SK-N-SH treated with all-trans-retinoic acid at 6 μM for 48 hours (cell line): ENCODE measurements at regions not wholly inside any gene's neighbourhood (a gene's known extent, or its start where the extent isn't known, plus 50 kb on each side); places are given as distances from the start of the nearest gene placed in this dataset.
"Not testable (repeated sequence)": the region's sequence is repeated elsewhere in the genome, so short reads cannot be mapped to it uniquely, and the experiment has no call there.

Experiments
- ATAC-seq: fragments of 200-7000 bp; cut with Tn5 transposase; 3 replicates; pipeline ENCODE4 v1.9.1; 2020; ENCODE audit warnings: mild to moderate bottlenecking, moderate library complexity
- BACH2 ChIP-seq: fragments of 250-450 bp; sonication (Bioruptor Pico); IDR thresholded peaks from 2 replicates; pipeline ENCODE4 v1.9.0; 2021; ENCODE audit warnings: mild to moderate bottlenecking, borderline replicate concordance
- ESRRG ChIP-seq: fragments of 250-450 bp; sonication (Bioruptor Pico); IDR thresholded peaks from 2 replicates; pipeline ENCODE4 v1.6.1; 2021; ENCODE audit warnings: mild to moderate bottlenecking
- GLIS3 ChIP-seq: fragments of 250-450 bp; sonication (Bioruptor Pico); IDR thresholded peaks from 2 replicates; pipeline ENCODE4 v1.5.0; 2020; ENCODE audit warnings: mild to moderate bottlenecking, moderate library complexity
- ISL1 ChIP-seq: fragments of 250-450 bp; sonication (Bioruptor Pico); IDR thresholded peaks from 2 replicates; pipeline ENCODE4 v2.1.2; 2022; ENCODE audit warnings: mild to moderate bottlenecking, moderate library complexity
- OSR1 ChIP-seq: fragments of 250-450 bp; sonication (Bioruptor Pico); IDR thresholded peaks from 2 replicates; pipeline ENCODE4 v1.8.0; 2022; ENCODE audit warnings: moderate library complexity, mild to moderate bottlenecking, inconsistent platforms
- PPARA ChIP-seq: fragments of 250-450 bp; sonication (Bioruptor Pico); IDR thresholded peaks from 2 replicates; pipeline ENCODE4 v1.5.0; 2020; ENCODE audit warnings: mild to moderate bottlenecking, borderline replicate concordance
- RARB ChIP-seq: fragments of 250-450 bp; sonication (Bioruptor Pico); IDR thresholded peaks from 2 replicates; pipeline ENCODE4 v1.8.0; 2021; ENCODE audit warnings: mild to moderate bottlenecking, moderate library complexity
- TCF4 ChIP-seq: fragments of 250-450 bp; sonication (Bioruptor Pico); IDR thresholded peaks from 2 replicates; pipeline ENCODE4 v1.8.0; 2021; ENCODE audit warnings: mild to moderate bottlenecking, moderate library complexity, borderline replicate concordance
- TOX ChIP-seq: fragments of 250-450 bp; sonication (Bioruptor Pico); IDR thresholded peaks from 2 replicates; pipeline ENCODE4 v1.8.0; 2021; ENCODE audit warnings: mild to moderate bottlenecking, moderate library complexity, borderline replicate concordance
- ZC3H10 ChIP-seq: fragments of 250-450 bp; sonication (Bioruptor Pico); IDR thresholded peaks from 2 replicates; pipeline ENCODE4 v1.5.1; 2021; ENCODE audit warnings: mild to moderate bottlenecking, moderate library complexity
- ZFP30 ChIP-seq: fragments of 450-650 bp; formaldehyde crosslinking; IDR thresholded peaks from 2 replicates; pipeline ENCODE4 v1.5.0; 2022; ENCODE audit warnings: mild to moderate bottlenecking, moderate library complexity
- ZNF565 ChIP-seq: fragments of 450-650 bp; formaldehyde crosslinking; conservative IDR thresholded peaks from 2 replicates; pipeline ENCODE4 v1.5.0; 2020; ENCODE audit warnings: low read depth, mild to moderate bottlenecking, moderate library complexity
- ZNF70 ChIP-seq: fragments of 450-650 bp; formaldehyde crosslinking; IDR thresholded peaks from 2 replicates; pipeline ENCODE4 v1.5.0; 2020; ENCODE audit warnings: mild to moderate bottlenecking, moderate library complexity
- TF ChIP-seq, protein P1 (sequence below): fragments of 250-450 bp; sonication (Bioruptor Pico); IDR thresholded peaks from 2 replicates; pipeline ENCODE4 v1.5.1; 2021; ENCODE audit warnings: mild to moderate bottlenecking, moderate library complexity
- TF ChIP-seq, protein P2 (sequence below): fragments of 250-450 bp; sonication (Bioruptor Pico); IDR thresholded peaks from 2 replicates; pipeline ENCODE4 v1.5.0; 2020; ENCODE audit warnings: mild to moderate bottlenecking, moderate library complexity
- TF ChIP-seq, protein P3 (sequence below): fragments of 250-450 bp; sonication (Bioruptor Pico); IDR thresholded peaks from 2 replicates; pipeline ENCODE4 v1.8.0; 2021; ENCODE audit warnings: low read depth, mild to moderate bottlenecking, moderate library complexity, borderline replicate concordance
- TF ChIP-seq, protein P4 (sequence below): fragments of 250-450 bp; sonication (Bioruptor Pico); IDR thresholded peaks from 2 replicates; pipeline ENCODE4 v1.5.1; 2020; ENCODE audit warnings: low read depth, mild to moderate bottlenecking, moderate library complexity
- TF ChIP-seq, protein P5 (sequence below): fragments of 250-450 bp; sonication (Bioruptor Pico); IDR thresholded peaks from 2 replicates; pipeline ENCODE4 v1.8.0; 2020; ENCODE audit warnings: mild to moderate bottlenecking, moderate library complexity, borderline replicate concordance

DNA sequence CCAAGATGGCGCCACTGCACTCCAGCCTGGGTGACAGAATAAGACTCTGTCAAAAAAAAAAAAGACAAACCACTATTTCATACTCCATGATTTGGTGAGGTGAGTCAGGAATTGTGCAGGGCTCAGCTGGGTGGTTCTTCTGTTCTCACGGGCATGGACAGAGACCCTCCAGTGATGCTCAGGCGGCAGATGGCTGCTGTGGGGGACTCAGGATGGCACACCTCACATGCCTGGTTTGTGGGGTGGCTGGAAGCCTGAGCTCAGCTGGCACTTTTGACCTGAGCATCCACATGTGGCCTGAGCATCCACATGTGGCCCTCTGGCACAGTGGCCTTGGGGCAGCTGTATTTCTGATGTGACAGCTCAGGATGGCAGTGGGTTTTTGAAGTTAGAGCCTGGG lies 217.2 kb downstream of the IRX2 start:
- ATAC-seq, result no peak
- TF ChIP-seq ZFP30 (CRISPR knock-in tag), result no peak
- TF ChIP-seq, all 23 proteins: peak for 0

DNA sequence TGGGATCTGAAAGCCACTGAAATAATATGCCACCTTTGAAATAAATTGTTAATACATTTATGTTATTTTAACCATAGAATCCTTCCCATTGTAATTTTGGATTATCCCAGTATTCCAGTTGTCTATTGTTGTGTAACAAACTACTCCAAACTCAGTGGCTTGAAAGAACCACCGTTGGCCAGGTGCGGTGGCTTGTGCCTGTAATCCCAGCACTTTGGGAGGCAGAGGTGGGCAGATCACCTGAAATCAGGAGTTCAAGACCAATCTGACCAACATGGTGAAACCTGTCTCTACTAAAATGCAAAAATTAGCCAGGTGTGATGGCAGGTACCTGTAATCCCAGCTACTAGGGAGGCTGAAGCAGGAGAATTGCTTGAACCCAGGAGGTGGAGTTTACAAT lies 217.6 kb downstream of the IRX2 start:
- not testable (repeated sequence) for ATAC-seq

DNA sequence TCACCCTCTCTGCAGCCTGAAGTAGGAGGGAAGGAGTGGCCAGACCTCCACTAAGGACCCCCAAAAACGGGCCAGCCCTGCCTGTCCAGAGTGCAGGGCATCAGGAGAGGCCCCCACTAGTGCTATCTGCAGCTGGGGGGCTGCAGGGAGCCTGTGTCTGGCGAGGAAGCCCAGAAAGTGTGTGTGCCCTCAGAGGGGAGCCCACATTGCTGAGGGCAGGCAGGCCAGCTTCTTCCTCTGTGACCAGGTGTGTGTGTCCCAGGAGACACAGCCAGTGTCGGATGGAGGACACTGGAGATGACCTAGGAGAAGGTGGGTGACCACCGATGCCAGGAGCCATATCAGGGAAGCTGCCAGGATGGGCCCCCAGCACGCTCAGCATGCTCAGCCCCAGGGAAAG lies 218.7 kb downstream of the IRX2 start:
- TF ChIP-seq ZNF565 (CRISPR knock-in tag) (no peak), PPARA (no peak), GLIS3 (CRISPR knock-in tag) (no peak), TCF4 (CRISPR knock-in tag) (no peak), BACH2 (CRISPR knock-in tag) (no peak)
- TF ChIP-seq, all 23 proteins: peak for 0
- no peak for ATAC-seq

DNA sequence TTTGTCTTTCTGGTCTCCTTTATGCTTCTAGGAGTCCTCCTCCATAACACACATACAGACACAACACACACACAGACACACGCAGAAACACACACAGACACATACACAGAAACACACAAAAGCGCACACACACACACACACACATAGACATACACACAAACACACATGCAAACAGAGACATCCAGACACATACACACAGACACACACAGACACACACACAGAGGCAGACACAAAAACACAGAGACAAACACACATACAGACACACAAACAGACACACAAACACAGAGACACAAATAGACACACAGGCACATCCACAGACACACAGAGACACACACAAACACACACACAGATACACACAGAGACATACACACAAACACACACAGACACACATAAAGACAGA lies 220.2 kb downstream of the IRX2 start:
- ATAC-seq, result no peak
- no peak for TF ChIP-seq ZNF565 (CRISPR knock-in tag)

DNA sequence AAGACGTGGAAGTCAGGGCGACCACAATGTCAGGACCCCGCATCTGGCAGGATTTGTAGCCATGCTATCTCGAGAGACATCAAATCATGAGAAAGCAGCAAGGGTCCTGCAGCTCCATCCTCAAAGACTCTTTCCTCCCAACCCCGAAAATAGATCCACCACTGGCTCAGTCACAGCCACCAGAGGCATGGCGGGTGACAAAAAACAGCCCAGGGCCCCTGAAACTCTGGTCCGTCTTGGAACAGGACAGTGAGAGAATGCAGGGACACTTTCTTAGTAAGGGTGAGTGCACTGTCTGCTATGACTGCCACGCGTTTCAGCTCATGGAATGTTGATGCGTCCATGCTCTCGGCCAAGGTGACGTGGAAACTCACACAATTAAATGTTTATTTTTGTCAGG lies 220.9 kb downstream of the IRX2 start:
- TF ChIP-seq, protein P1, sequence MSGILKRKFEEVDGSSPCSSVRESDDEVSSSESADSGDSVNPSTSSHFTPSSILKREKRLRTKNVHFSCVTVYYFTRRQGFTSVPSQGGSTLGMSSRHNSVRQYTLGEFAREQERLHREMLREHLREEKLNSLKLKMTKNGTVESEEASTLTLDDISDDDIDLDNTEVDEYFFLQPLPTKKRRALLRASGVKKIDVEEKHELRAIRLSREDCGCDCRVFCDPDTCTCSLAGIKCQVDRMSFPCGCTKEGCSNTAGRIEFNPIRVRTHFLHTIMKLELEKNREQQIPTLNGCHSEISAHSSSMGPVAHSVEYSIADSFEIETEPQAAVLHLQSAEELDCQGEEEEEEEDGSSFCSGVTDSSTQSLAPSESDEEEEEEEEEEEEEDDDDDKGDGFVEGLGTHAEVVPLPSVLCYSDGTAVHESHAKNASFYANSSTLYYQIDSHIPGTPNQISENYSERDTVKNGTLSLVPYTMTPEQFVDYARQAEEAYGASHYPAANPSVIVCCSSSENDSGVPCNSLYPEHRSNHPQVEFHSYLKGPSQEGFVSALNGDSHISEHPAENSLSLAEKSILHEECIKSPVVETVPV (CRISPR knock-in tag), result no peak
- TF ChIP-seq ISL1 (CRISPR knock-in tag) (no peak), ZC3H10 (CRISPR knock-in tag) (no peak), BACH2 (CRISPR knock-in tag) (no peak)
- TF ChIP-seq, protein P2, sequence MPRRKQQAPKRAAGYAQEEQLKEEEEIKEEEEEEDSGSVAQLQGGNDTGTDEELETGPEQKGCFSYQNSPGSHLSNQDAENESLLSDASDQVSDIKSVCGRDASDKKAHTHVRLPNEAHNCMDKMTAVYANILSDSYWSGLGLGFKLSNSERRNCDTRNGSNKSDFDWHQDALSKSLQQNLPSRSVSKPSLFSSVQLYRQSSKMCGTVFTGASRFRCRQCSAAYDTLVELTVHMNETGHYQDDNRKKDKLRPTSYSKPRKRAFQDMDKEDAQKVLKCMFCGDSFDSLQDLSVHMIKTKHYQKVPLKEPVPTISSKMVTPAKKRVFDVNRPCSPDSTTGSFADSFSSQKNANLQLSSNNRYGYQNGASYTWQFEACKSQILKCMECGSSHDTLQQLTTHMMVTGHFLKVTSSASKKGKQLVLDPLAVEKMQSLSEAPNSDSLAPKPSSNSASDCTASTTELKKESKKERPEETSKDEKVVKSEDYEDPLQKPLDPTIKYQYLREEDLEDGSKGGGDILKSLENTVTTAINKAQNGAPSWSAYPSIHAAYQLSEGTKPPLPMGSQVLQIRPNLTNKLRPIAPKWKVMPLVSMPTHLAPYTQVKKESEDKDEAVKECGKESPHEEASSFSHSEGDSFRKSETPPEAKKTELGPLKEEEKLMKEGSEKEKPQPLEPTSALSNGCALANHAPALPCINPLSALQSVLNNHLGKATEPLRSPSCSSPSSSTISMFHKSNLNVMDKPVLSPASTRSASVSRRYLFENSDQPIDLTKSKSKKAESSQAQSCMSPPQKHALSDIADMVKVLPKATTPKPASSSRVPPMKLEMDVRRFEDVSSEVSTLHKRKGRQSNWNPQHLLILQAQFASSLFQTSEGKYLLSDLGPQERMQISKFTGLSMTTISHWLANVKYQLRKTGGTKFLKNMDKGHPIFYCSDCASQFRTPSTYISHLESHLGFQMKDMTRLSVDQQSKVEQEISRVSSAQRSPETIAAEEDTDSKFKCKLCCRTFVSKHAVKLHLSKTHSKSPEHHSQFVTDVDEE (CRISPR knock-in tag), result no peak
- TF ChIP-seq, all 23 proteins: peak for 0
- no peak for ATAC-seq

DNA sequence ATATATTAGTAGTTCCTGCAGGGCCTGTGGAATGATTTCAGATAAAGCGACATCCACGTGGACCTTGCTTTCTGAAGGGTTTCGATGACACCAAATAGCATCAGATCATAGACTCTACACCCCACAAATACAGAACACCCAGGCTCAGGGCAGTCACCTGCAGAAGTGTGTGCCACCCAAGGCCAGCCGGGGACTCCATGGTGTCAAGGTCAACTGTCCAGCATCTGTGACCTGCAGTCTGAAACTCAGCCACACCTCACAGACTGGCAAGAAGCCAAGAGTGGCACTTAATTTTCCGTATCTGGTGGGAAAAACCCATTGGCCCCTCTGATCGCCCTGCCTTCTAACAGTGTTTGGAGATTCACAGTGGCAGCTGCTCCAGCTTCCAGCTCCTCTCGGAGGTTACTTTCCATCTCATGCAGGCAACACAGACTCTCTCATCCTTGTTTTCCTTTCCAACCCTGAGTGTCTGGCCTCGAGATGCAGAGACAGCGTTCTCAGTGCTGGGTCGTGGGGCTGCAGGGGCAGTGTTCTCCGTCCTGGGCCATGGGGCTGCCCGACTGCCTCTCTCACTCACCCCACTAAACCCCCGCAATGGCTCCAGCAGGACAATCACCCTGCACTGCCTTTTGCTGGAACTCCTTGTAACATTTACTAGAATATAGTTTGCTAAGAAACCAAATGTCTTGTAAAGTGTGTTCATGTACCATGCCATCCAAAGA lies 221.9 kb downstream of the IRX2 start:
- no peak for ATAC-seq
- TF ChIP-seq ZNF565 (CRISPR knock-in tag) (no peak), ISL1 (CRISPR knock-in tag) (no peak), TCF4 (CRISPR knock-in tag) (no peak), BACH2 (CRISPR knock-in tag) (no peak), ZNF70 (CRISPR knock-in tag) (no peak), TOX (no peak), PPARA (no peak), ZFP30 (CRISPR knock-in tag) (no peak), ESRRG (CRISPR knock-in tag) (no peak), OSR1 (CRISPR knock-in tag) (no peak), RARB (CRISPR knock-in tag) (no peak), GLIS3 (CRISPR knock-in tag) (no peak)
- TF ChIP-seq, protein P2 (CRISPR knock-in tag), result no peak
- TF ChIP-seq, protein P3, sequence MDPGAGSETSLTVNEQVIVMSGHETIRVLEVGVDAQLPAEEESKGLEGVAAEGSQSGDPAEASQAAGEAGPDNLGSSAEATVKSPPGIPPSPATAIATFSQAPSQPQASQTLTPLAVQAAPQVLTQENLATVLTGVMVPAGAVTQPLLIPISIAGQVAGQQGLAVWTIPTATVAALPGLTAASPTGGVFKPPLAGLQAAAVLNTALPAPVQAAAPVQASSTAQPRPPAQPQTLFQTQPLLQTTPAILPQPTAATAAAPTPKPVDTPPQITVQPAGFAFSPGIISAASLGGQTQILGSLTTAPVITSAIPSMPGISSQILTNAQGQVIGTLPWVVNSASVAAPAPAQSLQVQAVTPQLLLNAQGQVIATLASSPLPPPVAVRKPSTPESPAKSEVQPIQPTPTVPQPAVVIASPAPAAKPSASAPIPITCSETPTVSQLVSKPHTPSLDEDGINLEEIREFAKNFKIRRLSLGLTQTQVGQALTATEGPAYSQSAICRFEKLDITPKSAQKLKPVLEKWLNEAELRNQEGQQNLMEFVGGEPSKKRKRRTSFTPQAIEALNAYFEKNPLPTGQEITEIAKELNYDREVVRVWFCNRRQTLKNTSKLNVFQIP (CRISPR knock-in tag), result no peak
- TF ChIP-seq, protein P4, sequence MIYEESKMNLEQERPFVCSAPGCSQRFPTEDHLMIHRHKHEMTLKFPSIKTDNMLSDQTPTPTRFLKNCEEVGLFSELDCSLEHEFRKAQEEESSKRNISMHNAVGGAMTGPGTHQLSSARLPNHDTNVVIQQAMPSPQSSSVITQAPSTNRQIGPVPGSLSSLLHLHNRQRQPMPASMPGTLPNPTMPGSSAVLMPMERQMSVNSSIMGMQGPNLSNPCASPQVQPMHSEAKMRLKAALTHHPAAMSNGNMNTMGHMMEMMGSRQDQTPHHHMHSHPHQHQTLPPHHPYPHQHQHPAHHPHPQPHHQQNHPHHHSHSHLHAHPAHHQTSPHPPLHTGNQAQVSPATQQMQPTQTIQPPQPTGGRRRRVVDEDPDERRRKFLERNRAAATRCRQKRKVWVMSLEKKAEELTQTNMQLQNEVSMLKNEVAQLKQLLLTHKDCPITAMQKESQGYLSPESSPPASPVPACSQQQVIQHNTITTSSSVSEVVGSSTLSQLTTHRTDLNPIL (CRISPR knock-in tag), result no peak
- TF ChIP-seq, protein P5, sequence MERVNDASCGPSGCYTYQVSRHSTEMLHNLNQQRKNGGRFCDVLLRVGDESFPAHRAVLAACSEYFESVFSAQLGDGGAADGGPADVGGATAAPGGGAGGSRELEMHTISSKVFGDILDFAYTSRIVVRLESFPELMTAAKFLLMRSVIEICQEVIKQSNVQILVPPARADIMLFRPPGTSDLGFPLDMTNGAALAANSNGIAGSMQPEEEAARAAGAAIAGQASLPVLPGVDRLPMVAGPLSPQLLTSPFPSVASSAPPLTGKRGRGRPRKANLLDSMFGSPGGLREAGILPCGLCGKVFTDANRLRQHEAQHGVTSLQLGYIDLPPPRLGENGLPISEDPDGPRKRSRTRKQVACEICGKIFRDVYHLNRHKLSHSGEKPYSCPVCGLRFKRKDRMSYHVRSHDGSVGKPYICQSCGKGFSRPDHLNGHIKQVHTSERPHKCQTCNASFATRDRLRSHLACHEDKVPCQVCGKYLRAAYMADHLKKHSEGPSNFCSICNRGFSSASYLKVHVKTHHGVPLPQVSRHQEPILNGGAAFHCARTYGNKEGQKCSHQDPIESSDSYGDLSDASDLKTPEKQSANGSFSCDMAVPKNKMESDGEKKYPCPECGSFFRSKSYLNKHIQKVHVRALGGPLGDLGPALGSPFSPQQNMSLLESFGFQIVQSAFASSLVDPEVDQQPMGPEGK (CRISPR knock-in tag), result no peak
